ENCODE measurements at regions not wholly inside any gene's neighbourhood (a gene's known extent, or its start where the extent isn't known, plus 50 kb on each side); places are given as distances from the start of the nearest gene placed in this dataset.

DNA sequence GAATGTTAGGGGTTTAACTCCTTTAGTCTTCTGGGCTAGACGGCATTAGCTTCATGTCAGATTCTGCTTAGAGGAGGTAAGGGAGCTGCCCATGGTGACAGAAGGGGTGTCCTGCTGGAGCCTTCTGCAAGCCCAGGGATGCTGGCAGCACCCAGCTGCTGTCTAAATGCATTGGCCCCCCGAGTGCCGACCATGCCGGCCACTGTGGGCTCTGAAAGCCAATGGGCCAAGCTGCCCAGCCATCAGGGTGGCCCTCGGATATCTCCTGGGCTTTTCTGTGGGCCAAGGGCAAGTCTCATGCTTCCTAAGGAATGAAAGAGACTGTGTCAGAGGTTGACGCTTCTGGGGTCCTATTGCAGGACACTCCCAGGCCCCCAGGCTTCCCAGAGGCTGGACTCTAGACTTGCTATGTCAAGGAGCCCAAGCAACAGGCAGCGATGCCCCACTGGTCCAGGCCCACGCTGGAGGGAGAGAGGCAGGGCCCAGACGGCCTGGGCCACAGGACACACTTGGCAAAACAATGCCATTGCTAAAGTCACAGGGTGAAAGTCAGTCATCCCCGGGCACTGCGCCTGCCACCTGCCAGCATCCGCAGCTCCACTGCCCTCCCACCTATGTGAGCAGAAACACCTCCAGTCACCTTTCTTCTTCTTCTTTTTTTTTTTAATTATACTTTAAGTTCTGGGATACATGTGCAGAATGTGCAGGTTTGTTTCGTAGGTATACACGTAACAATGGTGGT lies 160.2 kb upstream of the GPR12 start:
- H3K27me3 ChIP-seq (ENCODE audit: control insufficient read depth in 3 of 3, insufficient read depth in 3 of 3, low read depth in 1 of 3, low read length in 3 of 3), result peaks cover 0 to 20% (median 0%) of the 10 kb centered on the region in 3 experiments
- no peak for DNase-seq (ENCODE audit: low spot score)
- no peaks in the 10 kb centered on the region for H3K79me1 ChIP-seq (ENCODE audit: low read depth, low read length)
- H2BK120ac ChIP-seq (ENCODE audit: low read depth, low read length), result no peak overlapping the region
- no peak overlapping the region for H2BK5ac ChIP-seq (ENCODE audit: low read length)
- no peak overlapping the region for H3K4ac ChIP-seq (ENCODE audit: low read length)
- H4K8ac ChIP-seq (ENCODE audit: low read depth, low read length), result no peak overlapping the region
- no peak overlapping the region for H2BK12ac ChIP-seq (ENCODE audit: low read length)
- H3K9me3 ChIP-seq (replicated peaks in 1 of 2; ENCODE audit: control insufficient read depth in 2 of 2, insufficient read depth in 1 of 2, low read depth in 1 of 2, low read length in 2 of 2), result no peaks in the 10 kb centered on the region
- no peak overlapping the region for H3K23ac ChIP-seq (ENCODE audit: low read depth, low read length, poor library complexity)
- H3K4me1 ChIP-seq (ENCODE audit: control insufficient read depth in 2 of 2, insufficient read depth in 1 of 2, low read depth in 1 of 2, low read length in 2 of 2), result no peaks in the 10 kb centered on the region
- H3K36me3 ChIP-seq (replicated peaks in 1 of 2; ENCODE audit: control insufficient read depth in 2 of 2, insufficient read depth in 2 of 2, low read length in 2 of 2), result no peaks in the 10 kb centered on the region
- no peak overlapping the region for H2BK15ac ChIP-seq (ENCODE audit: low read length)
- no peak overlapping the region for H3K18ac ChIP-seq (ENCODE audit: low read length)
- no peak overlapping the region for H3K4me3 ChIP-seq (ENCODE audit: low read length in 2 of 2)
- no peak overlapping the region for H2AK5ac ChIP-seq (ENCODE audit: low read depth, low read length)
- no peak overlapping the region for H4K91ac ChIP-seq (ENCODE audit: low read depth, low read length, poor library complexity)
- no CpG with 5 or more reads among the region's 14 CpGs for WGBS, 2 donors (ENCODE audit: extremely low coverage in 2 of 2, insufficient read length in 2 of 2, insufficient replicate concordance in 1 of 2)
- no peak overlapping the region for H3K4me2 ChIP-seq (ENCODE audit: insufficient read depth, low read length, poor library complexity, severe bottlenecking)
- no peak overlapping the region for H2AFZ ChIP-seq (ENCODE audit: low read length)
- H3K14ac ChIP-seq (ENCODE audit: low read length), result peak overlapping the region; percentile 57
- no peak overlapping the region for H3K27ac ChIP-seq (replicated peaks; ENCODE audit: low read length)
- H3K9ac ChIP-seq (ENCODE audit: low read depth, low read length, poor library complexity), result no peak overlapping the region

DNA sequence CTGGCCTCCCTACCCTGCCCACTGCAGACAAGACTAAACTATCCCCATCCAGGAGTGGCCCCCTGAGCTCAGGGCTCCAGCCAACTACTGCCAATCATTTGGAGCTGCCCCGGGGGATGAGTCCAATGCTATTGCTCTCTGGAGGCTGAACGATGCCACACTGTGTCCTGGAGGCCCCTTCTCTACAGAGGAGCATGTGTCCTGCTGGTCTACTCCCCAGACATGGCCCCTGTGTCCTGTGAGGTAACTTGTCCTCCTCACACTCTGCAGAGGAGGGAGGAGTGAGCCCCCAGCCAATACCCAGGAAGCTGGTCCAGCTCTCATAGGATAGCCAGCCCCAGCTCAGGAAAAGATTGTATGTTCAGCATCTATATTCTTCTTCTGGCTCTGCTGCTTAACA lies 159.1 kb upstream of the GPR12 start:
- H2BK12ac ChIP-seq (ENCODE audit: low read length), result no peak overlapping the region
- no peak overlapping the region for H2AK5ac ChIP-seq (ENCODE audit: low read depth, low read length)
- H2BK5ac ChIP-seq (ENCODE audit: low read length), result no peak overlapping the region
- H3K23ac ChIP-seq (ENCODE audit: low read depth, low read length, poor library complexity), result no peak overlapping the region
- H3K4me1 ChIP-seq (ENCODE audit: control insufficient read depth in 2 of 2, insufficient read depth in 1 of 2, low read depth in 1 of 2, low read length in 2 of 2), result no peaks in the 10 kb centered on the region
- no peaks in the 10 kb centered on the region for H3K9me3 ChIP-seq (replicated peaks in 1 of 2; ENCODE audit: control insufficient read depth in 2 of 2, insufficient read depth in 1 of 2, low read depth in 1 of 2, low read length in 2 of 2)
- H4K8ac ChIP-seq (ENCODE audit: low read depth, low read length), result no peak overlapping the region
- no peak overlapping the region for H4K91ac ChIP-seq (ENCODE audit: low read depth, low read length, poor library complexity)
- no peak overlapping the region for H2BK15ac ChIP-seq (ENCODE audit: low read length)
- H3K4me3 ChIP-seq (ENCODE audit: low read length in 2 of 2), result no peak overlapping the region
- no peaks in the 10 kb centered on the region for H3K36me3 ChIP-seq (replicated peaks in 1 of 2; ENCODE audit: control insufficient read depth in 2 of 2, insufficient read depth in 2 of 2, low read length in 2 of 2)
- H3K27ac ChIP-seq (replicated peaks; ENCODE audit: low read length), result no peak overlapping the region
- no peak overlapping the region for H3K4ac ChIP-seq (ENCODE audit: low read length)
- WGBS, 2 donors (ENCODE audit: extremely low coverage in 2 of 2, insufficient read length in 2 of 2, insufficient replicate concordance in 1 of 2), result no CpG with 5 or more reads among the region's 2 CpGs
- H3K9ac ChIP-seq (ENCODE audit: low read depth, low read length, poor library complexity), result peak overlapping the region; percentile 54
- no peak overlapping the region for H2BK120ac ChIP-seq (ENCODE audit: low read depth, low read length)
- no peaks in the 10 kb centered on the region for H3K79me1 ChIP-seq (ENCODE audit: low read depth, low read length)
- H2AFZ ChIP-seq (ENCODE audit: low read length), result no peak overlapping the region
- DNase-seq (ENCODE audit: low spot score), result no peak
- no peak overlapping the region for H3K4me2 ChIP-seq (ENCODE audit: insufficient read depth, low read length, poor library complexity, severe bottlenecking)
- no peak overlapping the region for H3K14ac ChIP-seq (ENCODE audit: low read length)
- peaks cover 0 to 20% (median 0%) of the 10 kb centered on the region in 3 experiments for H3K27me3 ChIP-seq (ENCODE audit: control insufficient read depth in 3 of 3, insufficient read depth in 3 of 3, low read depth in 1 of 3, low read length in 3 of 3)
- peak overlapping the region; percentile 54 for H3K18ac ChIP-seq (ENCODE audit: low read length)

DNA sequence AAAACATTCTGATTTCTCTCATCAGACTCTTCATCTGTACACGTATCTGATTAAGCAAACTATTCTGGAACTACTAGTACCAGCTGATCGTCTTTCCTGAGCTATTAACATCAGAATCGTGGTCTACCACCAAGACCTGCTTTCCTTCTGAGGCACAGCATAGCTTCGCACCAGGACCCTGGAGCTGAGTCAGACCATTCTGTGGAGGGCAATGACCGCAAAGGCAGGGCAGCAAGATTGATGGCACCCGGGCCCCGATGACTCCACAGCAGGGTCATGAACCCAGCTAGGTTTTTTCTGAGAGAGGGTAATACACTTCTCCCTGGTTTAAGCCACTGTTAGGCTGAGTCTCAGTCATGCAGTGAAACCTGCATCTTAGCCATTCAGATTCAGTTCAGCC lies 158.7 kb upstream of the GPR12 start:
- no peak for DNase-seq (ENCODE audit: low spot score)
- no peak overlapping the region for H2BK12ac ChIP-seq (ENCODE audit: low read length)
- H3K18ac ChIP-seq (ENCODE audit: low read length), result no peak overlapping the region
- H3K27ac ChIP-seq (replicated peaks; ENCODE audit: low read length), result no peak overlapping the region
- H2AFZ ChIP-seq (ENCODE audit: low read length), result no peak overlapping the region
- H3K27me3 ChIP-seq (ENCODE audit: control insufficient read depth in 3 of 3, insufficient read depth in 3 of 3, low read depth in 1 of 3, low read length in 3 of 3), result peaks cover 0 to 20% (median 0%) of the 10 kb centered on the region in 3 experiments
- no peak overlapping the region for H3K14ac ChIP-seq (ENCODE audit: low read length)
- no peaks in the 10 kb centered on the region for H3K79me1 ChIP-seq (ENCODE audit: low read depth, low read length)
- no peak overlapping the region for H3K23ac ChIP-seq (ENCODE audit: low read depth, low read length, poor library complexity)
- H3K4me3 ChIP-seq (ENCODE audit: low read length in 2 of 2), result no peak overlapping the region
- WGBS, 2 donors (ENCODE audit: extremely low coverage in 2 of 2, insufficient read length in 2 of 2, insufficient replicate concordance in 1 of 2), result no CpG with 5 or more reads among the region's 7 CpGs
- no peak overlapping the region for H2BK120ac ChIP-seq (ENCODE audit: low read depth, low read length)
- no peak overlapping the region for H4K8ac ChIP-seq (ENCODE audit: low read depth, low read length)
- no peak overlapping the region for H3K9ac ChIP-seq (ENCODE audit: low read depth, low read length, poor library complexity)
- H2BK5ac ChIP-seq (ENCODE audit: low read length), result no peak overlapping the region
- H3K36me3 ChIP-seq (replicated peaks in 1 of 2; ENCODE audit: control insufficient read depth in 2 of 2, insufficient read depth in 2 of 2, low read length in 2 of 2), result no peaks in the 10 kb centered on the region
- no peak overlapping the region for H4K91ac ChIP-seq (ENCODE audit: low read depth, low read length, poor library complexity)
- no peak overlapping the region for H2AK5ac ChIP-seq (ENCODE audit: low read depth, low read length)
- H3K4me2 ChIP-seq (ENCODE audit: insufficient read depth, low read length, poor library complexity, severe bottlenecking), result no peak overlapping the region
- no peak overlapping the region for H3K4ac ChIP-seq (ENCODE audit: low read length)
- H2BK15ac ChIP-seq (ENCODE audit: low read length), result no peak overlapping the region
- H3K4me1 ChIP-seq (ENCODE audit: control insufficient read depth in 2 of 2, insufficient read depth in 1 of 2, low read depth in 1 of 2, low read length in 2 of 2), result no peaks in the 10 kb centered on the region
- no peaks in the 10 kb centered on the region for H3K9me3 ChIP-seq (replicated peaks in 1 of 2; ENCODE audit: control insufficient read depth in 2 of 2, insufficient read depth in 1 of 2, low read depth in 1 of 2, low read length in 2 of 2)

DNA sequence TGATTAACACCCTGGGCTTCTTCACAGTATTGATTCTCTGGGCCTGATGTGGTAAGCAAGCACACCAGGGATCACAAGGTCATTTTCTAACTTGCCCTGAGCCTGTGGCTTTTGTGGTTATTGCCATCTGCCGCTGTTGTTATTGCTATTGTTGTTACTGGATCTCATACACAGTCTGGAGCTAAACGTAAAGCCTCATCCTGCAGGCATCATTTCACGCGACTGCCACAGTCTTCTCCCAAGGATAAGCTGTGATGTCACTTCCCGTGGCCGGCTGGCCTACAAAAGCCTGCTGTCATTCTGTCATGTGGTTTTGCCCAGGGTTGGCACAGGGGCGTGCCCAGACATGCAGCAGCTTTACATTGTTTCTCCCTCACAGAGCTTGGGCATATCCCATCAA lies 154.0 kb upstream of the GPR12 start:
- no peak overlapping the region for H2BK120ac ChIP-seq (ENCODE audit: low read depth, low read length)
- H3K9me3 ChIP-seq (replicated peaks in 1 of 2; ENCODE audit: control insufficient read depth in 2 of 2, insufficient read depth in 1 of 2, low read depth in 1 of 2, low read length in 2 of 2), result no peaks in the 10 kb centered on the region
- H3K23ac ChIP-seq (ENCODE audit: low read depth, low read length, poor library complexity), result no peak overlapping the region
- DNase-seq (ENCODE audit: low spot score), result no peak
- no peak overlapping the region for H2AK5ac ChIP-seq (ENCODE audit: low read depth, low read length)
- H3K27me3 ChIP-seq (ENCODE audit: control insufficient read depth in 3 of 3, insufficient read depth in 3 of 3, low read depth in 1 of 3, low read length in 3 of 3), result peaks cover 0 to 4% (median 0%) of the 10 kb centered on the region in 3 experiments
- H3K4ac ChIP-seq (ENCODE audit: low read length), result no peak overlapping the region
- H3K9ac ChIP-seq (ENCODE audit: low read depth, low read length, poor library complexity), result no peak overlapping the region
- H3K14ac ChIP-seq (ENCODE audit: low read length), result no peak overlapping the region
- H2BK12ac ChIP-seq (ENCODE audit: low read length), result no peak overlapping the region
- no peak overlapping the region for H3K4me3 ChIP-seq (ENCODE audit: low read length in 2 of 2)
- no peaks in the 10 kb centered on the region for H3K4me1 ChIP-seq (ENCODE audit: control insufficient read depth in 2 of 2, insufficient read depth in 1 of 2, low read depth in 1 of 2, low read length in 2 of 2)
- H3K27ac ChIP-seq (replicated peaks; ENCODE audit: low read length), result no peak overlapping the region
- H2AFZ ChIP-seq (ENCODE audit: low read length), result peak overlapping the region; percentile 21
- no CpG with 5 or more reads among the region's 7 CpGs for WGBS, 2 donors (ENCODE audit: extremely low coverage in 2 of 2, insufficient read length in 2 of 2, insufficient replicate concordance in 1 of 2)
- H4K8ac ChIP-seq (ENCODE audit: low read depth, low read length), result no peak overlapping the region
- no peaks in the 10 kb centered on the region for H3K36me3 ChIP-seq (replicated peaks in 1 of 2; ENCODE audit: control insufficient read depth in 2 of 2, insufficient read depth in 2 of 2, low read length in 2 of 2)
- no peaks in the 10 kb centered on the region for H3K79me1 ChIP-seq (ENCODE audit: low read depth, low read length)
- no peak overlapping the region for H3K4me2 ChIP-seq (ENCODE audit: insufficient read depth, low read length, poor library complexity, severe bottlenecking)
- H3K18ac ChIP-seq (ENCODE audit: low read length), result no peak overlapping the region
- no peak overlapping the region for H2BK5ac ChIP-seq (ENCODE audit: low read length)
- no peak overlapping the region for H2BK15ac ChIP-seq (ENCODE audit: low read length)
- no peak overlapping the region for H4K91ac ChIP-seq (ENCODE audit: low read depth, low read length, poor library complexity)

Data from neuronal stem cell (in vitro differentiated cells).